ENCODE measurements at regions not wholly inside any gene's neighbourhood (a gene's known extent, or its start where the extent isn't known, plus 50 kb on each side); places are given as distances from the start of the nearest gene placed in this dataset.

GRCh38 chr9:32705059-32705458 is 69.6 kb upstream of the TAF1L start:
- TF ChIP-seq CTCF (IDR thresholded peaks at IDR 0.05) (no peak), POLR2A (IDR thresholded peaks at IDR 0.05) (no peak)

Data from tibial nerve (tissue), 3 donors.